ENCODE measurements at regions not wholly inside any gene's neighbourhood (a gene's known extent, or its start where the extent isn't known, plus 50 kb on each side); places are given as distances from the start of the nearest gene placed in this dataset.

DNA sequence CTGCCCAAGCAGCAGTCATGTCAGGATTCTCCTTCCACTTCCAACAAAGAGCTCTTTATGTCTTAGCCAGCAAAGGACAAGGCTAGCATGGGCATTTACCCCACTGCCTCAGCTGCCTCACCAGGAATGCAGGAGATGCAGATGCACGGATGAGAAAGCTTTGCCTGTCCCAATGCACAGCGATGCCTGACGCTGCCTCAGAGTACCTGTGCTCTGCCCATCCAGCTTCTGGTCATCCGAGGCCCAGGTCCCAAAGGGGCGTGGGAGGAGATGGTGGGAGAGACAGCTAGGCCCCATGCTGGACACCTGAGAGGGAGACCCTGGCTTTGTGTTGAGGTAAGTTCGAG, 59.0 kb downstream of the IRF2BP2 start:
- TF ChIP-seq SP1 (IDR thresholded peaks at IDR 0.05; ENCODE audit: low read depth, low read length) (no peak), POLR2AphosphoS5 (IDR thresholded peaks at IDR 0.05; ENCODE audit: low read depth, low read length) (no peak), CREB1 (IDR thresholded peaks at IDR 0.05) (no peak), SIX5 (IDR thresholded peaks at IDR 0.05; ENCODE audit: low read depth, low read length) (no peak), POLR2A (IDR thresholded peaks at IDR 0.05; ENCODE audit: control extremely low read depth in 1 of 2, low read depth in 2 of 2, low read length in 2 of 2) (no peak), HDAC2 (IDR thresholded peaks at IDR 0.05; ENCODE audit: borderline replicate concordance in 1 of 2, low read depth in 2 of 2, low read length in 2 of 2) (no peak), EP300 (IDR thresholded peaks at IDR 0.05; ENCODE audit: borderline replicate concordance in 1 of 2, low read depth in 2 of 2, low read length in 2 of 2) (no peak)
- TF ChIP-seq, protein P1, sequence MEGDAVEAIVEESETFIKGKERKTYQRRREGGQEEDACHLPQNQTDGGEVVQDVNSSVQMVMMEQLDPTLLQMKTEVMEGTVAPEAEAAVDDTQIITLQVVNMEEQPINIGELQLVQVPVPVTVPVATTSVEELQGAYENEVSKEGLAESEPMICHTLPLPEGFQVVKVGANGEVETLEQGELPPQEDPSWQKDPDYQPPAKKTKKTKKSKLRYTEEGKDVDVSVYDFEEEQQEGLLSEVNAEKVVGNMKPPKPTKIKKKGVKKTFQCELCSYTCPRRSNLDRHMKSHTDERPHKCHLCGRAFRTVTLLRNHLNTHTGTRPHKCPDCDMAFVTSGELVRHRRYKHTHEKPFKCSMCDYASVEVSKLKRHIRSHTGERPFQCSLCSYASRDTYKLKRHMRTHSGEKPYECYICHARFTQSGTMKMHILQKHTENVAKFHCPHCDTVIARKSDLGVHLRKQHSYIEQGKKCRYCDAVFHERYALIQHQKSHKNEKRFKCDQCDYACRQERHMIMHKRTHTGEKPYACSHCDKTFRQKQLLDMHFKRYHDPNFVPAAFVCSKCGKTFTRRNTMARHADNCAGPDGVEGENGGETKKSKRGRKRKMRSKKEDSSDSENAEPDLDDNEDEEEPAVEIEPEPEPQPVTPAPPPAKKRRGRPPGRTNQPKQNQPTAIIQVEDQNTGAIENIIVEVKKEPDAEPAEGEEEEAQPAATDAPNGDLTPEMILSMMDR (IDR thresholded peaks at IDR 0.05; ENCODE audit: control extremely low read depth in 1 of 3, insufficient read depth in 1 of 3, low read depth in 1 of 3, low read length in 3 of 3): no peak

Measured in H1 (cell line).